ENCODE measurements at regions not wholly inside any gene's neighbourhood (a gene's known extent, or its start where the extent isn't known, plus 50 kb on each side); places are given as distances from the start of the nearest gene placed in this dataset.

DNA sequence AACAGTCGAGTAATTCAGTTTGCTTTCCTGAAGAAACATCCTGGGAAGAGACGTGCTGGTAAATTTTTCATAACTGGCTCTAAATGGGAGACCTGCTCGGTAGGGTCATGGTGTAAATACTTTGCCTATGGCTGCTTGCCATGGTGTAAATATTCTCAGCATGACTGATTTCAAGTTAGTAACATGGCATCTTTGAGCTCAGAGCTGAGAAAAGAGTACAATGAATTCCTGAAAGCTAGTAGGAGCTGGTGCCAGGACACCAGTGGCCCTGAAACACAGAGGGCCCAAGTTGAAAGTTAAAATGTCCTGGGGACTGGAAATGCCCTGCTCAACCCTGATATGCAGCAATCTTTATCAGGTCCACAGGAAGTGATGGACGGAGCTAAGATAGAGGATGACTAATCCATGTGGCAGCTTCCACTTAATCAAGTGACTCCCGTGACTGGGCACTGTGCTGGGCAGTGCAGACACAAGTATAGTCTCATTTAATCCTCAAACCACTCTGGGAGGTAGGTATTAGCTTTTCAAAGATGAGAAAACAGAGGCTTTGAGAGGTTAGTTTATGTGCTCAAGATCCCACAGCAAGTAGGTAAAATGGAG, 130.1 kb upstream of the ADAMTS18 start:
- TF ChIP-seq POLR2A (IDR thresholded peaks at IDR 0.05) = no peak
- TF ChIP-seq, protein P1, sequence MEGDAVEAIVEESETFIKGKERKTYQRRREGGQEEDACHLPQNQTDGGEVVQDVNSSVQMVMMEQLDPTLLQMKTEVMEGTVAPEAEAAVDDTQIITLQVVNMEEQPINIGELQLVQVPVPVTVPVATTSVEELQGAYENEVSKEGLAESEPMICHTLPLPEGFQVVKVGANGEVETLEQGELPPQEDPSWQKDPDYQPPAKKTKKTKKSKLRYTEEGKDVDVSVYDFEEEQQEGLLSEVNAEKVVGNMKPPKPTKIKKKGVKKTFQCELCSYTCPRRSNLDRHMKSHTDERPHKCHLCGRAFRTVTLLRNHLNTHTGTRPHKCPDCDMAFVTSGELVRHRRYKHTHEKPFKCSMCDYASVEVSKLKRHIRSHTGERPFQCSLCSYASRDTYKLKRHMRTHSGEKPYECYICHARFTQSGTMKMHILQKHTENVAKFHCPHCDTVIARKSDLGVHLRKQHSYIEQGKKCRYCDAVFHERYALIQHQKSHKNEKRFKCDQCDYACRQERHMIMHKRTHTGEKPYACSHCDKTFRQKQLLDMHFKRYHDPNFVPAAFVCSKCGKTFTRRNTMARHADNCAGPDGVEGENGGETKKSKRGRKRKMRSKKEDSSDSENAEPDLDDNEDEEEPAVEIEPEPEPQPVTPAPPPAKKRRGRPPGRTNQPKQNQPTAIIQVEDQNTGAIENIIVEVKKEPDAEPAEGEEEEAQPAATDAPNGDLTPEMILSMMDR (IDR thresholded peaks at IDR 0.05) = no peak
- DNase-seq = no peak
- peak in 1 of 4 donors; percentile 65 for ATAC-seq
- 30% methylated on average over 5 of the region's 5 CpGs for WGBS (ENCODE audit: insufficient coverage, low coverage, low lambda C conversion rate, missing lambda C conversion rate)
- no peaks in the 10 kb centered on the region for H3K9me3 ChIP-seq
- no peak overlapping the region for H3K4me3 ChIP-seq
- no peak overlapping the region for H3K27ac ChIP-seq
- no peaks in the 10 kb centered on the region for H3K4me1 ChIP-seq
- no peaks in the 10 kb centered on the region for H3K36me3 ChIP-seq
- no peaks in the 10 kb centered on the region for H3K27me3 ChIP-seq
- intact Hi-C loops (cut with DNase I) = no loop called here

DNA sequence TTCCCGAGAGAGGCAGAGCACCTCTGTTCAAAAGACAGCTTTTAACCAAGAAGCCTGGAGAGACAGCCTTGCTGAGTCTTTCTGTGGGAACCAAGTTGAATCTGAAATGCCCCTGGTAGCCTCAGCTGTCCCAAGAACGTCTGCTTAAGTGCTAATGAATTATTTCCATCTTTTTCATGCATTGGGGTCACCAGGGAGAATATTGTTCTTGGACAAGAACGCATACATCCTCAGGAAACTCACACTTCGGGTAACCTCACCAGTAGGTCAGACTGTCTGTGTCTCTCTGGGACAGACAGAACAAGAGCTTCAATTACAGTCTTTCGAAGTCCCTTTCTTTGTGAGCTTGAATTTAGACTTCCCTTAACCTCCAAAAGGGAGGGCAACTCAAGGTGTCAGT, 134.6 kb upstream of the ADAMTS18 start:
- intact Hi-C loops (cut with DNase I) = no loop called here
- Histone ChIP-seq H3K4me1 (no peaks in the 10 kb centered on the region), H3K36me3 (no peaks in the 10 kb centered on the region), H3K9me3 (no peaks in the 10 kb centered on the region), H3K27me3 (no peaks in the 10 kb centered on the region), H3K27ac (no peak overlapping the region), H3K4me3 (no peak overlapping the region)
- ATAC-seq = peak in 1 of 4 donors; percentile 44
- TF ChIP-seq, protein P1 (IDR thresholded peaks at IDR 0.05) = no peak
- TF ChIP-seq POLR2A (IDR thresholded peaks at IDR 0.05) = no peak
- DNase-seq = no peak
- WGBS (ENCODE audit: insufficient coverage, low coverage, low lambda C conversion rate, missing lambda C conversion rate) = 14% methylated on average over 5 of the region's 5 CpGs

DNA sequence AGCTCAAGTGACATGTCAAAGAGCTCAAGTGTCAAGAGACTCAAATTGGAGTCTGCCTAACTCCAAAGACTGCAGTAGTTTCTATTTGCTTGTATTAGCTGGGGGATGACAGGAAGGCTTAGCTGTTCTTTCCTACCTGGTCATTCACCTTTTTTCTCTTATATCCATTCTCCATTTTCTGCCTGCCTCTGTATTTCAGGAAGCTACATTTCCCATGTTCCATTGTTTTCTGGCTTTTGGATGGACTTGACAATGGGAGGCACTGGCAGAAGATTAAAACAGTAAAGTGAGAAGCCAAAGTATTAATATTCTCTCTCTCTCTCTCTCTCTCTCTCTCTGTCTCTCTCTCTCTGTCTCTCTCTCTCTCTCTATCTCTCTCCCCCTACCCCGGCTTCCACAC, 135.7 kb upstream of the ADAMTS18 start:
- intact Hi-C loops (cut with DNase I) = no loop called here
- Histone ChIP-seq H3K4me3 (no peak overlapping the region), H3K4me1 (no peaks in the 10 kb centered on the region), H3K9me3 (no peaks in the 10 kb centered on the region), H3K27ac (no peak overlapping the region), H3K36me3 (no peaks in the 10 kb centered on the region), H3K27me3 (no peaks in the 10 kb centered on the region)
- 33% methylated on average over 1 of the region's 1 CpG for WGBS (ENCODE audit: insufficient coverage, low coverage, low lambda C conversion rate, missing lambda C conversion rate)
- no peak for TF ChIP-seq POLR2A (IDR thresholded peaks at IDR 0.05)
- TF ChIP-seq, protein P1 (IDR thresholded peaks at IDR 0.05) = no peak
- DNase-seq = no peak
- ATAC-seq = no peak

DNA sequence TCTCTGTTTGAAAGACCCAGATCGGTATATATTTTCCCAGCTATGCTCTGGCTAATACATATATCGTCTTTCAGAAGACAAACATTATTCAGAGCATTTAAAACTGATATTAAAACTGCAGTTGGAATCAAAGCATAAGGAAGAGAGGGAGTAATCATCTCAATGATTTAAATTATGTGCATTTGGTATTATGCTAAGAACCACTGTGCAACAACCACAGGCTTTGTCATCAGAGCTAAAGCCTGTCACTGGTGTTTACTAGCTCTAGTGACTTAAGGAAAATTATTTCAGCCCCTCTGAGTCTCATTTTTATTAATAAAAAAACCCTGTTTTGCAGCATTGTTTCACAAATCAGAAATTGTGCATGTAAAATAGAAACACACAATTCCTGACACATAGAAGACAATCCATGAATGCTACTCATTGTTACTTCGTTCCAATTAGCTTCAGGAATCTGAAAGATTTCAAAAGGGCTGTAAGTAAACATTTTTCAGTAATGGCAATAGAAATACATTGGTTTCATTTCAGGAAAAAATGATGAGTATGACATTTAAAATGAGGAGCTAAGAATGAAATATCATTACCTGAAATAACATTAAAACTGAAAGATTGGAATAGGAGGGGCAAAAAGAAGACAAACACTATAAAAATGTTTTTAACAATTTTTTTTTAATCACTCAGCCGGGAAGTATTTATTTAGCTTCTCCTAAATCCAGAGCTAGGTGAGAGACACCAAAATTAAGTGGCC, 136.5 kb upstream of the ADAMTS18 start:
- TF ChIP-seq POLR2A (IDR thresholded peaks at IDR 0.05) = no peak
- TF ChIP-seq, protein P1 (IDR thresholded peaks at IDR 0.05) = no peak
- intact Hi-C loops (cut with DNase I) = no loop called here
- Histone ChIP-seq H3K4me3 (no peak overlapping the region), H3K9me3 (no peaks in the 10 kb centered on the region), H3K36me3 (no peaks in the 10 kb centered on the region), H3K4me1 (no peaks in the 10 kb centered on the region), H3K27me3 (no peaks in the 10 kb centered on the region), H3K27ac (no peak overlapping the region)
- DNase-seq (no peak), ATAC-seq (no peak)
- 21% methylated on average over 4 of the region's 4 CpGs for WGBS (ENCODE audit: insufficient coverage, low coverage, low lambda C conversion rate, missing lambda C conversion rate)

All from right lobe of liver (tissue), 6 donors.